ENCODE measurements at regions not wholly inside any gene's neighbourhood (a gene's known extent, or its start where the extent isn't known, plus 50 kb on each side); places are given as distances from the start of the nearest gene placed in this dataset.
A peak's percentile ranks its signal among the peaks of the same experiment; 100 is the strongest.

DNA sequence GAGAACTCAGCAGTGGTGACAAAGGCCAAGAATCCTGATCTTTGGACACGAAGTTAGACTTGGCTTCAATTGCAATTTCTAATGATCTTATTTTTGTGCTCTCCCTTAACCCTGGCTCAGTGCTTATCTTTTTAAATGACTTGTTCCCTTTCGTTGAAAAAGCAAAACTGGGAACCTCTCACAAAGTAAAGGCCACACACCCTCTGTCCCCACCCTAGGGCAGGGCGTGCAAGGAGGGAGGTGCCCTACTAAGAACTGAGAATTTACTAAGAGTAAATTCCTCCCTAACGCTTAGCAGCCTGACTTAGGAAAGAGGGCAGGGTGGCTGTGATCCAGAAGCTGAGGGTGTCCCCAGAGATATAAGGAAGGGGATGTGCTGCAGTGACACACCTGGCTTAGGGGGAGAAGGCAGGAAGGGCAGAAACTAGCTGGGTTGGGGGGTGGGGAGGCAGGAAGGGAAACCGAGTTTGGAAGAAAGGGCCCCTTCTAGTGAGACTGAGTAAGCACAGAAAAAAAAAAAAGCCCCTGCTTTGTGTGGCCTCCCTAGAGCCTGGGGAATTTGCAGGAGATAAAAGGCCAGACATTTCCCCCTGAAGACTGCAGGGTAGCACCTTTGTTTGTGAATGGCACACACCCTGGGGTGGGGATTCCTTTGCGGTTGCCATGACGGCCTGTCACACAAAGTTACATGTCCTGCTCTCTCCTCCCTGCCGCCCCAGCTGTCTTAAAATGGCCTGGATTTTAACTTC is 435.1 kb downstream of the EFNB2 start (continued):
- peak; percentile 29 to 39; a peak in 3 of 4 replicates for TF ChIP-seq RAD21 (IDR thresholded peaks at IDR 0.05 in 1 of 2, conservative IDR thresholded peaks at IDR 0.05 in 1 of 2; ENCODE audit: low read depth in 2 of 2, low read length in 2 of 2)
- no peak for TF ChIP-seq CHD2 (IDR thresholded peaks at IDR 0.05; ENCODE audit: low read length)
- TF ChIP-seq CTBP2 (IDR thresholded peaks at IDR 0.05; ENCODE audit: borderline replicate concordance, insufficient read depth, insufficient read length, low read length), result peak; percentile 56
- TF ChIP-seq, protein P1, sequence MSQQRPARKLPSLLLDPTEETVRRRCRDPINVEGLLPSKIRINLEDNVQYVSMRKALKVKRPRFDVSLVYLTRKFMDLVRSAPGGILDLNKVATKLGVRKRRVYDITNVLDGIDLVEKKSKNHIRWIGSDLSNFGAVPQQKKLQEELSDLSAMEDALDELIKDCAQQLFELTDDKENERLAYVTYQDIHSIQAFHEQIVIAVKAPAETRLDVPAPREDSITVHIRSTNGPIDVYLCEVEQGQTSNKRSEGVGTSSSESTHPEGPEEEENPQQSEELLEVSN (IDR thresholded peaks at IDR 0.05), result no peak
- TF ChIP-seq CREB1 (IDR thresholded peaks at IDR 0.05), result peak; percentile 13; the same call in 1 of the 2 replicates
- no peak for TF ChIP-seq CBX8 (IDR thresholded peaks at IDR 0.05; ENCODE audit: borderline replicate concordance, low read depth, low read length)
- TF ChIP-seq POLR2AphosphoS5 (IDR thresholded peaks at IDR 0.05; ENCODE audit: low read depth, low read length), result no peak
- TF ChIP-seq RXRA (IDR thresholded peaks at IDR 0.05; ENCODE audit: insufficient read depth, low read depth, low read length), result 0 out of 2 replicates have a peak, but pooled peaks have one; percentile 51
- TF ChIP-seq EGR1 (IDR thresholded peaks at IDR 0.05; ENCODE audit: borderline replicate concordance, low read depth, low read length), result peak; percentile 61; the same call in 1 of the 2 replicates
- TF ChIP-seq NRF1 (IDR thresholded peaks at IDR 0.05; ENCODE audit: low read depth, low read length), result no peak
- TF ChIP-seq RBBP5 (IDR thresholded peaks at IDR 0.05; ENCODE audit: borderline replicate concordance, low read depth, low read length), result peak; percentile 83; the same call in 1 of the 2 replicates
- peak in 1 of 2 experiments; percentile 91; a peak in 1 of 3 replicates for TF ChIP-seq EP300 (IDR thresholded peaks at IDR 0.05; ENCODE audit: borderline replicate concordance in 1 of 2, low read depth in 2 of 2, low read length in 2 of 2)
- TF ChIP-seq HDAC2 (IDR thresholded peaks at IDR 0.05; ENCODE audit: borderline replicate concordance in 1 of 2, low read depth in 2 of 2, low read length in 2 of 2), result peak; percentile 90 to 98
- TF ChIP-seq TBP (IDR thresholded peaks at IDR 0.05; ENCODE audit: low read depth, low read length), result no peak
- TF ChIP-seq TAF7 (optimal IDR thresholded peaks at IDR 0.05; ENCODE audit: borderline replicate concordance, low read depth, low read length), result peak; percentile 51
- TF ChIP-seq SIN3A (conservative IDR thresholded peaks at IDR 0.05 in 1 of 2, IDR thresholded peaks at IDR 0.05 in 1 of 2; ENCODE audit: low read depth in 1 of 2, low read length in 2 of 2), result 0 out of 4 replicates have a peak, but pooled peaks have one; percentile 54 to 60
- no peak for TF ChIP-seq KDM4A (IDR thresholded peaks at IDR 0.05; ENCODE audit: low read depth, low read length, severe bottlenecking)
- TF ChIP-seq POU5F1 (IDR thresholded peaks at IDR 0.05; ENCODE audit: low read depth, low read length), result peak; percentile 47; the same call in 1 of the 2 replicates
- TF ChIP-seq YY1 (IDR thresholded peaks at IDR 0.05; ENCODE audit: low read depth, low read length), result peak; percentile 76
- TF ChIP-seq ASH2L (IDR thresholded peaks at IDR 0.05; ENCODE audit: low read length), result peak; percentile 90
- TF ChIP-seq SP1 (IDR thresholded peaks at IDR 0.05; ENCODE audit: low read depth, low read length), result peak; percentile 89
- TF ChIP-seq NANOG (IDR thresholded peaks at IDR 0.05; ENCODE audit: insufficient read depth, low read depth, low read length, poor library complexity, severe bottlenecking), result peak; percentile 89
- peak in 1 of 2 experiments; percentile 22; a peak in 1 of 3 replicates for TF ChIP-seq POLR2A (IDR thresholded peaks at IDR 0.05; ENCODE audit: control extremely low read depth in 1 of 2, low read depth in 2 of 2, low read length in 2 of 2)
